ENCODE measurements at regions not wholly inside any gene's neighbourhood (a gene's known extent, or its start where the extent isn't known, plus 50 kb on each side); places are given as distances from the start of the nearest gene placed in this dataset.

DNA sequence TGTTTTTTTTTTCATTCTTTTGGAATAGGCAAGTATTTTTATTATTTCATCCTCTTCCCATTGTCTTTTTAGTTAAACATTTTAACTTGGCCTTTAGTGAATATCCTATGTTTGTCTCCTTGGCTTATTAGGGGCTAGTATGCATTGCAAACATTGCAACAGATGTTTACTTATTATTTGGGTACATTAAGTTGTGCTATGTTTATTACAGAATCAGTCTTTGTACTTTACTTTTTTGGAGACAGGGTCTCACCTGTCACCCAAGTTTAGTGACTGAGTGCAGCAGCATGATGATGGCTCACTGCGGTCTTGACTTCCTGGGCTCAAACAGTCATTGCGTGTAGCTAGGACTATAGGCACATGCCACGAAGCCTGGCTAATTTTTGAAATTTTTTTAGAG is 51.1 kb upstream of the NUDT6 start:
- no peak for ATAC-seq
- H3K27ac ChIP-seq = no peak overlapping the region

DNA sequence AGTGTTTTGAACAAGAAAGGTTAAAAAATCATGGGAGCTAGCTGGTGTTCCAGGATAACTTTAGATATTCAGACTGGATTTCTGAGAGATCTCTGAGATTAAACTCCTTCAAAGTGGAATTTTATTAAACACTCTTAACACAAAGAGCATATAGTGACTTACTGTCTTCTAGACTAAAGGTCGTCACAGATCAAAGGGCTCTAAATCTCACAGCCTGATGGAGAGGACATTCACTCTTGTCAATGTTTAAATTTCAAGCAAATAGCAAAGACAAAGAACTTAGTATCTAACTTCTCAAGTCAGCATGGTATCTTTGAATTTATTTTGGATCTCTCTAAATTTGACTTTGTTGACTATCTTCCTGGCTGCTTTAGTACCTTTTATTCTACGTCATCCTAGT is 53.7 kb upstream of the NUDT6 start:
- H3K9me3 ChIP-seq = no peaks in the 10 kb centered on the region
- no peak overlapping the region for H3K27ac ChIP-seq
- intact Hi-C loops (cut with DNase I) = no loop called here
- peaks cover 23% of the 10 kb centered on the region for H3K36me3 ChIP-seq
- no peak for ATAC-seq
- no peaks in the 10 kb centered on the region for H3K4me1 ChIP-seq
- TF ChIP-seq, protein P1, sequence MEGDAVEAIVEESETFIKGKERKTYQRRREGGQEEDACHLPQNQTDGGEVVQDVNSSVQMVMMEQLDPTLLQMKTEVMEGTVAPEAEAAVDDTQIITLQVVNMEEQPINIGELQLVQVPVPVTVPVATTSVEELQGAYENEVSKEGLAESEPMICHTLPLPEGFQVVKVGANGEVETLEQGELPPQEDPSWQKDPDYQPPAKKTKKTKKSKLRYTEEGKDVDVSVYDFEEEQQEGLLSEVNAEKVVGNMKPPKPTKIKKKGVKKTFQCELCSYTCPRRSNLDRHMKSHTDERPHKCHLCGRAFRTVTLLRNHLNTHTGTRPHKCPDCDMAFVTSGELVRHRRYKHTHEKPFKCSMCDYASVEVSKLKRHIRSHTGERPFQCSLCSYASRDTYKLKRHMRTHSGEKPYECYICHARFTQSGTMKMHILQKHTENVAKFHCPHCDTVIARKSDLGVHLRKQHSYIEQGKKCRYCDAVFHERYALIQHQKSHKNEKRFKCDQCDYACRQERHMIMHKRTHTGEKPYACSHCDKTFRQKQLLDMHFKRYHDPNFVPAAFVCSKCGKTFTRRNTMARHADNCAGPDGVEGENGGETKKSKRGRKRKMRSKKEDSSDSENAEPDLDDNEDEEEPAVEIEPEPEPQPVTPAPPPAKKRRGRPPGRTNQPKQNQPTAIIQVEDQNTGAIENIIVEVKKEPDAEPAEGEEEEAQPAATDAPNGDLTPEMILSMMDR (IDR thresholded peaks at IDR 0.05) = no peak
- no peaks in the 10 kb centered on the region for H3K27me3 ChIP-seq (ENCODE audit: low read depth)
- no peak for DNase-seq
- no peak overlapping the region for H3K4me3 ChIP-seq

More for the DNA sequence above, 51.1 kb upstream of the NUDT6 start:
- Histone ChIP-seq H3K9me3 (no peaks in the 10 kb centered on the region), H3K4me3 (no peak overlapping the region), H3K36me3 (peaks cover 9% of the 10 kb centered on the region), H3K4me1 (no peaks in the 10 kb centered on the region), H3K27me3 (ENCODE audit: low read depth) (no peaks in the 10 kb centered on the region)
- TF ChIP-seq, protein P1 (IDR thresholded peaks at IDR 0.05) = no peak
- intact Hi-C loops (cut with DNase I) = no loop called here
- no peak for DNase-seq

DNA sequence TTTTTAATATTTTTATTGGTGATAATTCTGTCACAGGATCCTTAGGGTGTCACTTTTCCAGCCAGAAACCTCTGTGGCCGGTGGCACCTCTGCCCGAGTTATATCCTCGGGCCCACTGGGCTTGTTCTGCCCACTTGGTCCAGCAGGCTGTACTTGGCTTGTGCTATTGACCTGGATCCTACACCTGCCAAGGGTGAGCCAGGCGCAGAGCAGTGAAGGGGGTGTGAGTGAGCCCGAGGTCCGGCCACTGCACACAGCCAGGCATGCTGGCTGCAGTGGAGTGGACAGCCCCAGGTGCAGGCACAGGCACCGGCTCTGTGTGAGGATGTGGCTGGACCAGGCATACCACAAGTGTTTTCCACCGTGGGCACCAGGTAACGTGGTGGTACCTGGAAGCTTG is 54.7 kb upstream of the NUDT6 start:
- DNase-seq (no peak), ATAC-seq (no peak)
- H3K36me3 ChIP-seq = peaks cover 23% of the 10 kb centered on the region
- H3K4me1 ChIP-seq = no peaks in the 10 kb centered on the region
- no peaks in the 10 kb centered on the region for H3K27me3 ChIP-seq (ENCODE audit: low read depth)
- no peaks in the 10 kb centered on the region for H3K9me3 ChIP-seq
- no peak overlapping the region for H3K27ac ChIP-seq
- H3K4me3 ChIP-seq = no peak overlapping the region
- intact Hi-C loops (cut with DNase I) = no loop called here
- TF ChIP-seq, protein P1 (IDR thresholded peaks at IDR 0.05) = no peak

DNA sequence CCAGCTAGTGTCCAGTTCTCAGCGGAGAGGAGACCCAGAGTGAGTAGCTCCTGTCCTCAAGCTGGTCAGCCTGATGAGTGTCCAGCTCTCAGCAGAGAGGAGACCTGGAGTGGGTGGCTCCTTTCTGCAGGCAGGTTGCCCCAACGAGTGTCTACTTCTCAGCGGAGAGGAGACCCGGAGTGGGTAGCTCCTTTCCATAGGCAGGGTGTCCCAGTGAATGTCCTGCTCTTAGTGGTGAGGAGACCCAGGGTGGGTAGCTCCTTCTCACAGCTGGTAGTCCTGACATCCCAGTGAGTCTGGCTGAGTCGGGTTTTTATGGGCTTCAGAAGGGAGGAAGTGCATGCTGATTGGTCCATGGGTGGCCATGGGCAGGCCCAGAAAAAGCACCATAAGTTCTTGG is 55.7 kb upstream of the NUDT6 start:
- Histone ChIP-seq H3K4me3 (no peak overlapping the region), H3K9me3 (no peaks in the 10 kb centered on the region), H3K4me1 (no peaks in the 10 kb centered on the region), H3K27ac (no peak overlapping the region), H3K36me3 (peaks cover 23% of the 10 kb centered on the region), H3K27me3 (ENCODE audit: low read depth) (no peaks in the 10 kb centered on the region)
- TF ChIP-seq, protein P1 (IDR thresholded peaks at IDR 0.05) = no peak
- intact Hi-C loops (cut with DNase I) = no loop called here
- ATAC-seq (no peak), DNase-seq (no peak)

DNA sequence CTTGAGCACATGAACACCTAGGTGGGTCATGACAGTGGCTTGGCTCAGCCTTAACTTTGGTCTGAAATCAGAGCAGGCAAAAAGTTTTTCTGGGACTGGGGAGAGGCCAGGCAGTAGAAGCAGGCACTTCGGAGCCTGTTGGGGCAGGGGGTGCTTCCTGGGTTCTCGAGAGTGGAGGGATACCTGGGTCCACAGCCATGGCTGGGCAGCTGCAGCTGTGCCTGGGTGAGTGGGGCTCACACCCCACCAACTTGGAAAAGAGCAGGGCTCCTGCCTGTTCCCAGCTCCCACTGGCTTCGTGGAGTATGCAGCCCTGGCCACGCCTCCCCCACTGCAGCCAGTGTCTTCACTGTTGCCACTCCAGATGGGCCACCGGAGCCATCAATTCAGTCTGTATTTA is 56.4 kb upstream of the NUDT6 start:
- DNase-seq (no peak), ATAC-seq (peak in 1 of 2 donors; percentile 25)
- Histone ChIP-seq H3K9me3 (no peaks in the 10 kb centered on the region), H3K27ac (no peak overlapping the region), H3K27me3 (ENCODE audit: low read depth) (no peaks in the 10 kb centered on the region), H3K4me3 (no peak overlapping the region), H3K36me3 (peaks cover 23% of the 10 kb centered on the region), H3K4me1 (no peaks in the 10 kb centered on the region)
- intact Hi-C loops (cut with DNase I) = no loop called here
- TF ChIP-seq, protein P1 (IDR thresholded peaks at IDR 0.05) = no peak

DNA sequence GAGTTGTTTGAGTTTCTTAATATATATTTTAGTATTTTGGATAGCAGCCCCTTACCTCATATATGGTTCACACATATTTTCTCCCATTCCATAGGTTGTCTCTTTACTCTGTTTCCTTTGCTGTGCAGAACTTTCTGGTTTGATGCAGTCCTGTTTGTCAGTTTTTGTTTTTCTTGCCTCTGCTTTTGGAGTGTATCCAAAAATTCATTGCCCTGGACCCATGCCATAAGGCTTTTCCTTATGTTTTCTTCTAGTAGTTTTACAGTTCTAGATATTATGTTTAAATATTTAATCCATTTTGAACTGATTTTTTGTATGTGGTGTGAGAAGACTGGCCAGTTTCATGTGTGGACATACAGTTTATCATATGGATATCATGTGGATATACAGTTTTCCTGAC is 58.5 kb upstream of the NUDT6 start:
- H3K27me3 ChIP-seq (ENCODE audit: low read depth) = no peaks in the 10 kb centered on the region
- intact Hi-C loops (cut with DNase I) = no loop called here
- ATAC-seq = no peak
- H3K9me3 ChIP-seq = no peaks in the 10 kb centered on the region
- TF ChIP-seq, protein P1 (IDR thresholded peaks at IDR 0.05) = no peak
- H3K36me3 ChIP-seq = peaks cover 23% of the 10 kb centered on the region
- no peak overlapping the region for H3K27ac ChIP-seq
- no peak for DNase-seq
- H3K4me1 ChIP-seq = no peaks in the 10 kb centered on the region
- H3K4me3 ChIP-seq = no peak overlapping the region

All from lower lobe of right lung (tissue), 2 donors.